ENCODE measurements at regions not wholly inside any gene's neighbourhood (a gene's known extent, or its start where the extent isn't known, plus 50 kb on each side); places are given as distances from the start of the nearest gene placed in this dataset.

DNA sequence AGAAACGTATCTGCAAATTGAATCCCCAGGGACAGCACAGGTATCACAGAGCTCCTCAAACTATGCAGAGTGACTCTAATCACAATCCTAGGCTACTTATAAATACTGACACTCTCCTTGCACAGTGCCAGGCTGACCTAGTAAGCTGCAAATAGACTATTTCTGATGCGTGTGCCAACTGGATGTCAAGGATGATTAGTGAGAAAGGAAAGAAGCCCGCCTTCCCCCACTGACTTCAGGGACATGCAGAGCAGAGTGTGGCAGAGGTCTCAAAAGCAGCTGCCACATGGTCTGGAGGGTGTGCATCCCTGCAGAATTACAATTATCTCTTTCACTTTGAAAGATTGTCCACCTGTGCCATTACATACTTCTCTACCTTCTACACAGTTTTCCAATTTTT, 235.6 kb downstream of the CPS1 start:
- Histone ChIP-seq H3K79me2 (ENCODE audit: insufficient read depth, low read length) (no peaks in the 10 kb centered on the region), H4K20me1 (ENCODE audit: insufficient read depth) (no peaks in the 10 kb centered on the region), H3K9me2 (ENCODE audit: insufficient read depth) (no peaks in the 10 kb centered on the region), H3K4me2 (ENCODE audit: low read length) (no peak overlapping the region), H3K27me3 (ENCODE audit: insufficient read depth, low read length) (no peaks in the 10 kb centered on the region), H3K9ac (ENCODE audit: low read length) (no peak overlapping the region), H3K4me3 (replicated peaks in 1 of 2; ENCODE audit: low read depth in 1 of 2, low read length in 2 of 2) (no peak overlapping the region), H3K9me3 (ENCODE audit: control insufficient read depth in 1 of 2, insufficient read depth in 1 of 2, low read depth in 1 of 2, low read length in 2 of 2) (no peaks in the 10 kb centered on the region), H3K36me3 (ENCODE audit: control insufficient read depth in 1 of 2, insufficient read depth in 2 of 2, low read length in 2 of 2) (no peaks in the 10 kb centered on the region), H3K27ac (ENCODE audit: low read depth, low read length) (no peak overlapping the region), H3K4me1 (ENCODE audit: control insufficient read depth in 1 of 2, insufficient read depth in 2 of 2, low read length in 2 of 2) (no peaks in the 10 kb centered on the region), H2AFZ (ENCODE audit: low read depth, low read length, poor library complexity, severe bottlenecking) (no peak overlapping the region)
- POLR2A ChIA-PET: no interaction called here
- DNase-seq (ENCODE audit: low read depth, low spot score): no peak
- BruUV-seq (replicated peaks): no TSS peak
- CTCF ChIA-PET: no interaction called here
- TF ChIP-seq, protein P1, sequence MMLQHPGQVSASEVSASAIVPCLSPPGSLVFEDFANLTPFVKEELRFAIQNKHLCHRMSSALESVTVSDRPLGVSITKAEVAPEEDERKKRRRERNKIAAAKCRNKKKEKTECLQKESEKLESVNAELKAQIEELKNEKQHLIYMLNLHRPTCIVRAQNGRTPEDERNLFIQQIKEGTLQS (IDR thresholded peaks at IDR 0.05): no peak
- TF ChIP-seq FOSL1 (IDR thresholded peaks at IDR 0.05; ENCODE audit: low read depth): no peak
- TF ChIP-seq, protein P2, sequence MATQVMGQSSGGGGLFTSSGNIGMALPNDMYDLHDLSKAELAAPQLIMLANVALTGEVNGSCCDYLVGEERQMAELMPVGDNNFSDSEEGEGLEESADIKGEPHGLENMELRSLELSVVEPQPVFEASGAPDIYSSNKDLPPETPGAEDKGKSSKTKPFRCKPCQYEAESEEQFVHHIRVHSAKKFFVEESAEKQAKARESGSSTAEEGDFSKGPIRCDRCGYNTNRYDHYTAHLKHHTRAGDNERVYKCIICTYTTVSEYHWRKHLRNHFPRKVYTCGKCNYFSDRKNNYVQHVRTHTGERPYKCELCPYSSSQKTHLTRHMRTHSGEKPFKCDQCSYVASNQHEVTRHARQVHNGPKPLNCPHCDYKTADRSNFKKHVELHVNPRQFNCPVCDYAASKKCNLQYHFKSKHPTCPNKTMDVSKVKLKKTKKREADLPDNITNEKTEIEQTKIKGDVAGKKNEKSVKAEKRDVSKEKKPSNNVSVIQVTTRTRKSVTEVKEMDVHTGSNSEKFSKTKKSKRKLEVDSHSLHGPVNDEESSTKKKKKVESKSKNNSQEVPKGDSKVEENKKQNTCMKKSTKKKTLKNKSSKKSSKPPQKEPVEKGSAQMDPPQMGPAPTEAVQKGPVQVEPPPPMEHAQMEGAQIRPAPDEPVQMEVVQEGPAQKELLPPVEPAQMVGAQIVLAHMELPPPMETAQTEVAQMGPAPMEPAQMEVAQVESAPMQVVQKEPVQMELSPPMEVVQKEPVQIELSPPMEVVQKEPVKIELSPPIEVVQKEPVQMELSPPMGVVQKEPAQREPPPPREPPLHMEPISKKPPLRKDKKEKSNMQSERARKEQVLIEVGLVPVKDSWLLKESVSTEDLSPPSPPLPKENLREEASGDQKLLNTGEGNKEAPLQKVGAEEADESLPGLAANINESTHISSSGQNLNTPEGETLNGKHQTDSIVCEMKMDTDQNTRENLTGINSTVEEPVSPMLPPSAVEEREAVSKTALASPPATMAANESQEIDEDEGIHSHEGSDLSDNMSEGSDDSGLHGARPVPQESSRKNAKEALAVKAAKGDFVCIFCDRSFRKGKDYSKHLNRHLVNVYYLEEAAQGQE (IDR thresholded peaks at IDR 0.05; ENCODE audit: low read depth): no peak
- TF ChIP-seq, protein P3, sequence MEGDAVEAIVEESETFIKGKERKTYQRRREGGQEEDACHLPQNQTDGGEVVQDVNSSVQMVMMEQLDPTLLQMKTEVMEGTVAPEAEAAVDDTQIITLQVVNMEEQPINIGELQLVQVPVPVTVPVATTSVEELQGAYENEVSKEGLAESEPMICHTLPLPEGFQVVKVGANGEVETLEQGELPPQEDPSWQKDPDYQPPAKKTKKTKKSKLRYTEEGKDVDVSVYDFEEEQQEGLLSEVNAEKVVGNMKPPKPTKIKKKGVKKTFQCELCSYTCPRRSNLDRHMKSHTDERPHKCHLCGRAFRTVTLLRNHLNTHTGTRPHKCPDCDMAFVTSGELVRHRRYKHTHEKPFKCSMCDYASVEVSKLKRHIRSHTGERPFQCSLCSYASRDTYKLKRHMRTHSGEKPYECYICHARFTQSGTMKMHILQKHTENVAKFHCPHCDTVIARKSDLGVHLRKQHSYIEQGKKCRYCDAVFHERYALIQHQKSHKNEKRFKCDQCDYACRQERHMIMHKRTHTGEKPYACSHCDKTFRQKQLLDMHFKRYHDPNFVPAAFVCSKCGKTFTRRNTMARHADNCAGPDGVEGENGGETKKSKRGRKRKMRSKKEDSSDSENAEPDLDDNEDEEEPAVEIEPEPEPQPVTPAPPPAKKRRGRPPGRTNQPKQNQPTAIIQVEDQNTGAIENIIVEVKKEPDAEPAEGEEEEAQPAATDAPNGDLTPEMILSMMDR (IDR thresholded peaks at IDR 0.05 in 2 of 3, conservative IDR thresholded peaks at IDR 0.05 in 1 of 3; ENCODE audit: borderline replicate concordance in 1 of 3, insufficient read depth in 1 of 3, low read depth in 2 of 3, low read length in 2 of 3): no peak
- no peak for TF ChIP-seq SRF (IDR thresholded peaks at IDR 0.05; ENCODE audit: low read depth)
- TF ChIP-seq CBX3 (IDR thresholded peaks at IDR 0.05; ENCODE audit: low read depth): no peak
- no peak for TF ChIP-seq ZNF274 (IDR thresholded peaks at IDR 0.05; ENCODE audit: low read depth, low read length)
- TF ChIP-seq TCF7L2 (IDR thresholded peaks at IDR 0.05; ENCODE audit: borderline replicate concordance, extremely low read depth, insufficient read depth, insufficient read length): no peak
- TF ChIP-seq RAD21 (IDR thresholded peaks at IDR 0.05; ENCODE audit: low read depth): no peak
- TF ChIP-seq SP1 (IDR thresholded peaks at IDR 0.05; ENCODE audit: low read depth): no peak
- no peak for TF ChIP-seq EZH2 (IDR thresholded peaks at IDR 0.05)
- no peak for TF ChIP-seq EGR1 (IDR thresholded peaks at IDR 0.05; ENCODE audit: low read depth)
- no peak for TF ChIP-seq POLR2A (IDR thresholded peaks at IDR 0.05; ENCODE audit: borderline replicate concordance, extremely low read depth, insufficient read depth, insufficient read length)
- no peak for TF ChIP-seq SIN3A (IDR thresholded peaks at IDR 0.05; ENCODE audit: low read depth)
- TF ChIP-seq YY1 (IDR thresholded peaks at IDR 0.05; ENCODE audit: extremely low read depth, insufficient replicate concordance, low read depth, low read length): no peak
- no peak for TF ChIP-seq JUND (IDR thresholded peaks at IDR 0.05)
- TF ChIP-seq, protein P4, sequence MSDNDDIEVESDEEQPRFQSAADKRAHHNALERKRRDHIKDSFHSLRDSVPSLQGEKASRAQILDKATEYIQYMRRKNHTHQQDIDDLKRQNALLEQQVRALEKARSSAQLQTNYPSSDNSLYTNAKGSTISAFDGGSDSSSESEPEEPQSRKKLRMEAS (IDR thresholded peaks at IDR 0.05): no peak
- intact Hi-C loops (cut with micrococcal nuclease): no loop called here
- RAD21 ChIA-PET (ENCODE audit: low non-redundant PET in 1 of 2, low total read pairs in 2 of 2, uncharacterized antibody in 2 of 2, unreplicated experiment in 2 of 2): no interaction called here
- ATAC-seq: no peak

Measured in HCT116 (cell line).